G401.6 (cell line): ENCODE measurements at regions not wholly inside any gene's neighbourhood (a gene's known extent, or its start where the extent isn't known, plus 50 kb on each side); places are given as distances from the start of the nearest gene placed in this dataset.
"Not testable (repeated sequence)": the region's sequence is repeated elsewhere in the genome, so short reads cannot be mapped to it uniquely, and the experiment has no call there.

Source experiments
- FAIRE-seq: peaks from 2 replicates; lab custom pipeline; 2012; peaks lifted over from hg19 to GRCh38; lab: Jason Lieb, UNC

- FAIRE-seq = no peak
These were observed 496.9 kb upstream of the STXBP6 start for GRCh38 chr14:25546826-25547225.

GRCh38 chr14:25537846-25538455 lies 488.0 kb upstream of the STXBP6 start:
- no peak for FAIRE-seq

- no peak for FAIRE-seq
These were observed 476.3 kb upstream of the STXBP6 start for GRCh38 chr14:25526290-25526689.

GRCh38 chr14:25522926-25523325 lies 473.0 kb upstream of the STXBP6 start:
- no peak for FAIRE-seq

- no peak for FAIRE-seq
These were observed 472.2 kb upstream of the STXBP6 start for GRCh38 chr14:25522116-25522515.

GRCh38 chr14:25521616-25522015 lies 471.7 kb upstream of the STXBP6 start:
- FAIRE-seq = no peak

- no peak for FAIRE-seq
These were observed 470.9 kb upstream of the STXBP6 start for GRCh38 chr14:25520821-25521220.

GRCh38 chr14:25518364-25518763 lies 468.4 kb upstream of the STXBP6 start:
- no peak for FAIRE-seq

- no peak for FAIRE-seq
These were observed 466.9 kb upstream of the STXBP6 start for GRCh38 chr14:25516838-25517237.

GRCh38 chr14:25508845-25509244 lies 458.9 kb upstream of the STXBP6 start:
- FAIRE-seq = no peak

- FAIRE-seq = no peak
These were observed 451.8 kb upstream of the STXBP6 start for GRCh38 chr14:25501749-25502148.

- FAIRE-seq = no peak
These were observed 439.0 kb upstream of the STXBP6 start for GRCh38 chr14:25488961-25489360.

GRCh38 chr14:25485381-25485780 lies 435.4 kb upstream of the STXBP6 start:
- FAIRE-seq = no peak

GRCh38 chr14:25484906-25485305 lies 435.0 kb upstream of the STXBP6 start:
- no peak for FAIRE-seq

GRCh38 chr14:25484235-25484634 lies 434.3 kb upstream of the STXBP6 start:
- no peak for FAIRE-seq

GRCh38 chr14:25477316-25478098 lies 427.6 kb upstream of the STXBP6 start:
- no peak for FAIRE-seq

- no peak for FAIRE-seq
These were observed 422.8 kb upstream of the STXBP6 start for GRCh38 chr14:25472700-25473099.

GRCh38 chr14:25464772-25465171 lies 414.8 kb upstream of the STXBP6 start:
- no peak for FAIRE-seq

- FAIRE-seq = no peak
These were observed 414.1 kb upstream of the STXBP6 start for GRCh38 chr14:25464078-25464477.

- FAIRE-seq = no peak
These were observed 413.5 kb upstream of the STXBP6 start for GRCh38 chr14:25463480-25463879.

- FAIRE-seq = no peak
These were observed 411.8 kb upstream of the STXBP6 start for GRCh38 chr14:25461780-25462179.

GRCh38 chr14:25444381-25444780 lies 394.4 kb upstream of the STXBP6 start:
- no peak for FAIRE-seq

GRCh38 chr14:25440382-25440781 lies 390.4 kb upstream of the STXBP6 start:
- FAIRE-seq = not testable (repeated sequence)

GRCh38 chr14:25436906-25437305 lies 387.0 kb upstream of the STXBP6 start:
- no peak for FAIRE-seq
